Naive thymus-derived CD4-positive, alpha-beta T cell (primary cell): ENCODE measurements at regions not wholly inside any gene's neighbourhood (a gene's known extent, or its start where the extent isn't known, plus 50 kb on each side); places are given as distances from the start of the nearest gene placed in this dataset.

ENCODE experiments used
- ATAC-seq: fragments of 150-1000 bp; cut with Tn5 transposase; 2 replicates; pipeline ENCODE4 v1.10.0; 2021; ENCODE audit warnings: mild to moderate bottlenecking, moderate library complexity
- CTCF ChIA-PET: fragments of 350-600 bp; sonication (Branson Sonifier 250); formaldehyde crosslinking; loops from one replicate; lab custom pipeline; 2021; ENCODE audit warnings: antibody characterized with exemption; lab: Charles Lee
- POLR2A ChIA-PET: fragments of 350-600 bp; sonication (Branson Sonifier 250); formaldehyde crosslinking; loops from one replicate; lab custom pipeline; 2021; ENCODE audit warnings: antibody characterized with exemption, inconsistent platforms; lab: Charles Lee
- DNase-seq, 9 donors: peaks; one replicate each; pipeline versions ENCODE4 v3.0.0 to v3.0.0-alpha.2; 2020 to 2022; ENCODE audit warnings: mixed read lengths in 1 of 9
- H3K27ac ChIP-seq: one replicate; pipeline ENCODE4 v1.7.0; 2013; ENCODE audit warnings: mild to moderate bottlenecking, low read depth, low read length, moderate library complexity
- H3K27me3 ChIP-seq, 2 donors: one replicate each; pipeline ENCODE4 v1.7.0; 2013; ENCODE audit warnings: low read length in 2 of 2, mild to moderate bottlenecking in 2 of 2, moderate library complexity in 2 of 2; ENCODE audit not compliant: control insufficient read depth in 2 of 2, insufficient read depth in 2 of 2
- H3K36me3 ChIP-seq, 3 experiments: 1 replicate in 2 of 3; 2 replicates in 1 of 3; pipeline ENCODE4 v1.7.0; 2013; ENCODE audit warnings: low read length in 3 of 3, mild to moderate bottlenecking in 3 of 3, moderate library complexity in 1 of 3; ENCODE audit not compliant: insufficient read depth in 3 of 3, control insufficient read depth in 2 of 3
- H3K4me1 ChIP-seq, 2 donors: one replicate each; pipeline ENCODE4 v1.7.0; 2013; ENCODE audit warnings: low read length in 2 of 2, mild to moderate bottlenecking in 2 of 2, moderate library complexity in 1 of 2; ENCODE audit not compliant: control insufficient read depth in 2 of 2, insufficient read depth in 2 of 2
- H3K4me3 ChIP-seq: 2 replicates; pipeline ENCODE4 v1.7.0; 2013; ENCODE audit warnings: mild to moderate bottlenecking, low read length
- H3K9me3 ChIP-seq, 3 experiments: 1 replicate in 2 of 3; 2 replicates in 1 of 3; pipeline ENCODE4 v1.7.0; 2013; ENCODE audit warnings: low read length in 3 of 3; ENCODE audit not compliant: control insufficient read depth in 2 of 3
- H3K27ac Mint-ChIP-seq, 9 donors: one replicate each; pipeline ENCODE4 v1.8.0; 2020 to 2022; ENCODE audit warnings: mixed read lengths in 9 of 9, mild to moderate bottlenecking in 8 of 9, moderate library complexity in 5 of 9, inconsistent platforms in 2 of 9
- H3K27me3 Mint-ChIP-seq, 5 donors: one replicate each; pipeline ENCODE4 v1.8.0; 2021 to 2022; ENCODE audit warnings: mixed read lengths in 5 of 5, mild to moderate bottlenecking in 1 of 5
- H3K36me3 Mint-ChIP-seq, 5 donors: one replicate each; pipeline ENCODE4 v1.8.0; 2020 to 2022; ENCODE audit warnings: mixed read lengths in 5 of 5, mild to moderate bottlenecking in 3 of 5, inconsistent platforms in 1 of 5
- H3K4me1 Mint-ChIP-seq, 7 donors: one replicate each; pipeline ENCODE4 v1.8.0; 2020 to 2022; ENCODE audit warnings: mixed read lengths in 7 of 7, mild to moderate bottlenecking in 3 of 7, inconsistent platforms in 1 of 7
- H3K4me3 Mint-ChIP-seq, 10 donors: one replicate each; pipeline ENCODE4 v1.8.0; 2020 to 2022; ENCODE audit warnings: mild to moderate bottlenecking in 10 of 10, mixed read lengths in 10 of 10, moderate library complexity in 6 of 10, inconsistent platforms in 2 of 10
- H3K9me3 Mint-ChIP-seq, 11 donors: one replicate each; pipeline ENCODE4 v1.8.0; 2020 to 2022; ENCODE audit warnings: mixed read lengths in 11 of 11, mild to moderate bottlenecking in 4 of 11, inconsistent platforms in 1 of 11, moderate library complexity in 1 of 11
- intact Hi-C, 2 donors: fragments of 100-400 bp; cut with micrococcal nuclease; formaldehyde crosslinking; loops; one replicate each; pipeline ENCODE4 v1.15.1; 2023

GRCh38 chrX:10288373-10288975, 131.7 kb downstream of the CLCN4 start:
- Mint-ChIP-seq H3K27ac (no peak overlapping the region), H3K9me3 (peaks cover 0 to 13% (median 0%) of the 10 kb centered on the region in 11 donors), H3K36me3 (no peaks in the 10 kb centered on the region), H3K4me3 (no peak overlapping the region), H3K4me1 (peaks cover 0 to 2% (median 0%) of the 10 kb centered on the region in 7 donors), H3K27me3 (peaks cover 0 to 11% (median 0%) of the 10 kb centered on the region in 5 donors)
- POLR2A ChIA-PET: no interaction called here
- intact Hi-C loops: no loop called here
- no peak overlapping the region for H3K27ac ChIP-seq
- no peaks in the 10 kb centered on the region for H3K36me3 ChIP-seq
- H3K27me3 ChIP-seq: no peaks in the 10 kb centered on the region
- no peak overlapping the region for H3K4me3 ChIP-seq
- DNase-seq (no peak), ATAC-seq (no peak)
- CTCF ChIA-PET: no interaction called here
- no peaks in the 10 kb centered on the region for H3K4me1 ChIP-seq
- H3K9me3 ChIP-seq: no peaks in the 10 kb centered on the region

- Histone ChIP-seq H3K27me3 (no peaks in the 10 kb centered on the region), H3K9me3 (no peaks in the 10 kb centered on the region), H3K4me1 (no peaks in the 10 kb centered on the region), H3K36me3 (no peaks in the 10 kb centered on the region), H3K27ac (no peak overlapping the region), H3K4me3 (no peak overlapping the region)
- DNase-seq: no peak
- Mint-ChIP-seq H3K27ac (no peak overlapping the region), H3K9me3 (peaks cover 0 to 17% (median 0%) of the 10 kb centered on the region in 11 donors), H3K4me1 (no peaks in the 10 kb centered on the region), H3K36me3 (no peaks in the 10 kb centered on the region), H3K4me3 (no peak overlapping the region), H3K27me3 (no peaks in the 10 kb centered on the region)
- ChIA-PET POLR2A (interaction anchor here (0.6 kb wide), 1 partner anchor 47 kb away, joined by 3 read pairs; no protein-coding TSS in a partner anchor), CTCF (no interaction called here)
- no peak for ATAC-seq
- intact Hi-C loops: no loop called here
These were observed 139.8 kb downstream of the CLCN4 start for GRCh38 chrX:10296576-10296975.

GRCh38 chrX:10310511-10310910, 153.7 kb downstream of the CLCN4 start:
- Mint-ChIP-seq H3K4me3 (no peak overlapping the region), H3K4me1 (no peaks in the 10 kb centered on the region), H3K9me3 (peaks cover 0 to 3% (median 0%) of the 10 kb centered on the region in 11 donors), H3K27ac (no peak overlapping the region), H3K36me3 (no peaks in the 10 kb centered on the region), H3K27me3 (peaks cover 0 to 4% (median 0%) of the 10 kb centered on the region in 5 donors)
- no peak overlapping the region for H3K4me3 ChIP-seq
- no peak for DNase-seq
- no peak overlapping the region for H3K27ac ChIP-seq
- no peaks in the 10 kb centered on the region for H3K36me3 ChIP-seq
- intact Hi-C loops: no loop called here
- no peaks in the 10 kb centered on the region for H3K4me1 ChIP-seq
- no peaks in the 10 kb centered on the region for H3K9me3 ChIP-seq
- ChIA-PET POLR2A (no interaction called here), CTCF (no interaction called here)
- ATAC-seq: no peak
- no peaks in the 10 kb centered on the region for H3K27me3 ChIP-seq

GRCh38 chrX:10314530-10315104, 157.8 kb downstream of the CLCN4 start:
- ATAC-seq (no peak), DNase-seq (no peak)
- no peak overlapping the region for H3K4me3 Mint-ChIP-seq
- H3K27me3 ChIP-seq: no peaks in the 10 kb centered on the region
- no peak overlapping the region for H3K27ac Mint-ChIP-seq
- CTCF ChIA-PET: no interaction called here
- H3K9me3 Mint-ChIP-seq: peaks cover 0 to 5% (median 0%) of the 10 kb centered on the region in 11 donors
- H3K4me1 ChIP-seq: no peaks in the 10 kb centered on the region
- no peaks in the 10 kb centered on the region for H3K36me3 Mint-ChIP-seq
- H3K27me3 Mint-ChIP-seq: peaks cover 0 to 4% (median 0%) of the 10 kb centered on the region in 5 donors
- H3K36me3 ChIP-seq: no peaks in the 10 kb centered on the region
- no peak overlapping the region for H3K27ac ChIP-seq
- no peaks in the 10 kb centered on the region for H3K9me3 ChIP-seq
- H3K4me1 Mint-ChIP-seq: no peaks in the 10 kb centered on the region
- POLR2A ChIA-PET: no interaction called here
- H3K4me3 ChIP-seq: no peak overlapping the region
- intact Hi-C loops: no loop called here

GRCh38 chrX:10325611-10326010, 168.8 kb downstream of the CLCN4 start:
- H3K27ac ChIP-seq: no peak overlapping the region
- Mint-ChIP-seq H3K36me3 (no peaks in the 10 kb centered on the region), H3K4me1 (no peaks in the 10 kb centered on the region), H3K27ac (no peak overlapping the region), H3K4me3 (no peak overlapping the region), H3K9me3 (peaks cover 0 to 6% (median 0%) of the 10 kb centered on the region in 11 donors), H3K27me3 (peaks cover 0 to 4% (median 0%) of the 10 kb centered on the region in 5 donors)
- no peaks in the 10 kb centered on the region for H3K27me3 ChIP-seq
- no peaks in the 10 kb centered on the region for H3K36me3 ChIP-seq
- ChIA-PET CTCF (no interaction called here), POLR2A (no interaction called here)
- no peak overlapping the region for H3K4me3 ChIP-seq
- H3K9me3 ChIP-seq: no peaks in the 10 kb centered on the region
- ATAC-seq (no peak), DNase-seq (no peak)
- H3K4me1 ChIP-seq: no peaks in the 10 kb centered on the region
- intact Hi-C loops: no loop called here

- H3K27ac Mint-ChIP-seq: no peak overlapping the region
- Histone ChIP-seq H3K9me3 (no peaks in the 10 kb centered on the region), H3K36me3 (no peaks in the 10 kb centered on the region), H3K27ac (no peak overlapping the region), H3K27me3 (no peaks in the 10 kb centered on the region), H3K4me1 (no peaks in the 10 kb centered on the region), H3K4me3 (no peak overlapping the region)
- H3K4me1 Mint-ChIP-seq: peaks cover 0 to 2% (median 0%) of the 10 kb centered on the region in 7 donors
- intact Hi-C loops: no loop called here
- POLR2A ChIA-PET: no interaction called here
- peaks cover 0 to 4% (median 0%) of the 10 kb centered on the region in 5 donors for H3K27me3 Mint-ChIP-seq
- H3K9me3 Mint-ChIP-seq: peaks cover 0 to 6% (median 0%) of the 10 kb centered on the region in 11 donors
- H3K36me3 Mint-ChIP-seq: no peaks in the 10 kb centered on the region
- CTCF ChIA-PET: no interaction called here
- H3K4me3 Mint-ChIP-seq: no peak overlapping the region
- ATAC-seq: no peak
- DNase-seq: no peak
These were observed 169.8 kb downstream of the CLCN4 start for GRCh38 chrX:10326578-10326977.

GRCh38 chrX:10327651-10328050, 170.9 kb downstream of the CLCN4 start:
- Mint-ChIP-seq H3K27ac (no peak overlapping the region), H3K4me3 (no peak overlapping the region), H3K4me1 (peaks cover 0 to 2% (median 0%) of the 10 kb centered on the region in 7 donors), H3K27me3 (peaks cover 0 to 4% (median 0%) of the 10 kb centered on the region in 5 donors), H3K36me3 (no peaks in the 10 kb centered on the region), H3K9me3 (peaks cover 0 to 6% (median 0%) of the 10 kb centered on the region in 11 donors)
- CTCF ChIA-PET: no interaction called here
- H3K27ac ChIP-seq: no peak overlapping the region
- no peak for DNase-seq
- intact Hi-C loops: no loop called here
- no peaks in the 10 kb centered on the region for H3K9me3 ChIP-seq
- H3K4me3 ChIP-seq: no peak overlapping the region
- H3K4me1 ChIP-seq: no peaks in the 10 kb centered on the region
- POLR2A ChIA-PET: no interaction called here
- ATAC-seq: no peak
- no peaks in the 10 kb centered on the region for H3K27me3 ChIP-seq
- H3K36me3 ChIP-seq: no peaks in the 10 kb centered on the region
